ENCODE measurements at regions not wholly inside any gene's neighbourhood (a gene's known extent, or its start where the extent isn't known, plus 50 kb on each side); places are given as distances from the start of the nearest gene placed in this dataset.

- no peak for DNase-seq (ENCODE audit: low spot score)
Observed at GRCh38 chr2:236956031-236956618, 129.6 kb upstream of the COPS8 start.

GRCh38 chr2:236956641-236957040 is 129.0 kb upstream of the COPS8 start:
- DNase-seq (ENCODE audit: low spot score) = no peak

- no peak for DNase-seq (ENCODE audit: low spot score)
Observed at GRCh38 chr2:236959036-236959435, 126.7 kb upstream of the COPS8 start.

GRCh38 chr2:236959876-236960275 is 125.8 kb upstream of the COPS8 start:
- no peak for DNase-seq (ENCODE audit: low spot score)

GRCh38 chr2:236960531-236960930 is 125.2 kb upstream of the COPS8 start:
- no peak for DNase-seq (ENCODE audit: low spot score)

GRCh38 chr2:236962816-236963215 is 122.9 kb upstream of the COPS8 start:
- DNase-seq (ENCODE audit: low spot score) = no peak

- no peak for DNase-seq (ENCODE audit: low spot score)
Observed at GRCh38 chr2:236963631-236964182, 122.0 kb upstream of the COPS8 start.

GRCh38 chr2:236964291-236964690 is 121.4 kb upstream of the COPS8 start:
- DNase-seq (ENCODE audit: low spot score) = no peak

GRCh38 chr2:236965021-236965840 is 120.5 kb upstream of the COPS8 start:
- no peak for DNase-seq (ENCODE audit: low spot score)

- DNase-seq (ENCODE audit: low spot score) = no peak
Observed at GRCh38 chr2:236965841-236966096, 119.9 kb upstream of the COPS8 start.

- DNase-seq (ENCODE audit: low spot score) = no peak
Observed at GRCh38 chr2:236967499-236967783, 118.2 kb upstream of the COPS8 start.

- DNase-seq (ENCODE audit: low spot score) = no peak
Observed at GRCh38 chr2:236968101-236968879, 117.4 kb upstream of the COPS8 start.

GRCh38 chr2:236968880-236969534 is 116.7 kb upstream of the COPS8 start:
- DNase-seq (ENCODE audit: low spot score) = no peak

GRCh38 chr2:236969767-236970655 is 115.7 kb upstream of the COPS8 start:
- no peak for DNase-seq (ENCODE audit: low spot score)

GRCh38 chr2:236970656-236971010 is 115.1 kb upstream of the COPS8 start:
- no peak for DNase-seq (ENCODE audit: low spot score)

- no peak for DNase-seq (ENCODE audit: low spot score)
Observed at GRCh38 chr2:236971131-236971821, 114.4 kb upstream of the COPS8 start.

- no peak for DNase-seq (ENCODE audit: low spot score)
Observed at GRCh38 chr2:236971919-236972381, 113.7 kb upstream of the COPS8 start.

- DNase-seq (ENCODE audit: low spot score) = no peak
Observed at GRCh38 chr2:236972491-236973342, 113.0 kb upstream of the COPS8 start.

GRCh38 chr2:236973343-236973980 is 112.2 kb upstream of the COPS8 start:
- DNase-seq (ENCODE audit: low spot score) = no peak

GRCh38 chr2:236974148-236974547 is 111.5 kb upstream of the COPS8 start:
- no peak for DNase-seq (ENCODE audit: low spot score)
